Mucosa of rectum (tissue), 2 donors: ENCODE measurements at regions not wholly inside any gene's neighbourhood (a gene's known extent, or its start where the extent isn't known, plus 50 kb on each side); places are given as distances from the start of the nearest gene placed in this dataset.
"Not testable (repeated sequence)": the region's sequence is repeated elsewhere in the genome, so short reads cannot be mapped to it uniquely, and the experiment has no call there.

Experiments used
- H3K27ac ChIP-seq, 2 donors: one replicate each; pipeline ENCODE4 v1.7.0; 2013; ENCODE audit warnings: inconsistent platforms in 2 of 2, low read depth in 2 of 2, low read length in 2 of 2
- H3K27me3 ChIP-seq, 2 donors: one replicate each; pipeline ENCODE4 v1.7.0; 2013; ENCODE audit warnings: low read length in 2 of 2; ENCODE audit not compliant: control insufficient read depth in 2 of 2, insufficient read depth in 2 of 2
- H3K36me3 ChIP-seq, 2 donors: one replicate each; pipeline ENCODE4 v1.7.0; 2013; ENCODE audit warnings: low read length in 2 of 2; ENCODE audit not compliant: control insufficient read depth in 2 of 2, insufficient read depth in 2 of 2
- H3K4me1 ChIP-seq, 2 donors: one replicate each; pipeline ENCODE4 v1.7.0; 2013; ENCODE audit warnings: low read length in 2 of 2, mild to moderate bottlenecking in 1 of 2; ENCODE audit not compliant: control insufficient read depth in 2 of 2, insufficient read depth in 2 of 2
- H3K4me3 ChIP-seq, 2 donors: one replicate each; pipeline ENCODE4 v1.7.0; 2013; ENCODE audit warnings: low read length in 2 of 2
- H3K9ac ChIP-seq, 2 donors: one replicate each; pipeline ENCODE4 v1.7.0; 2013; ENCODE audit warnings: low read length in 2 of 2, low read depth in 1 of 2, mild to moderate bottlenecking in 1 of 2
- H3K9me3 ChIP-seq, 2 donors: one replicate each; pipeline ENCODE4 v1.7.0; 2013; ENCODE audit warnings: low read length in 2 of 2; ENCODE audit not compliant: control insufficient read depth in 2 of 2
- donor health status: healthy.
- donor health status: Normal muscosa, but diverticular disease.

GRCh38 chr3:144774897-144775296, 803.3 kb downstream of the DIPK2A start:
- H3K4me3 ChIP-seq, result no peak overlapping the region
- no peaks in the 10 kb centered on the region for H3K27me3 ChIP-seq
- no peaks in the 10 kb centered on the region for H3K36me3 ChIP-seq
- no peaks in the 10 kb centered on the region for H3K4me1 ChIP-seq
- no peaks in the 10 kb centered on the region for H3K9me3 ChIP-seq
- H3K27ac ChIP-seq, result no peak overlapping the region
- H3K9ac ChIP-seq, result no peak overlapping the region

GRCh38 chr3:144775551-144775950, 803.9 kb downstream of the DIPK2A start:
- Histone ChIP-seq H3K27ac (no peak overlapping the region), H3K4me3 (no peak overlapping the region), H3K9me3 (no peaks in the 10 kb centered on the region), H3K9ac (no peak overlapping the region), H3K4me1 (no peaks in the 10 kb centered on the region), H3K36me3 (no peaks in the 10 kb centered on the region), H3K27me3 (no peaks in the 10 kb centered on the region)

- Histone ChIP-seq H3K9me3 (peaks cover 0 to 3% of the 10 kb centered on the region in 2 donors), H3K27me3 (no peaks in the 10 kb centered on the region), H3K4me3 (no peak overlapping the region), H3K9ac (no peak overlapping the region), H3K4me1 (no peaks in the 10 kb centered on the region), H3K36me3 (no peaks in the 10 kb centered on the region), H3K27ac (no peak overlapping the region)
These were observed 806.3 kb downstream of the DIPK2A start for GRCh38 chr3:144777906-144778305.

GRCh38 chr3:144791034-144791433, 819.4 kb downstream of the DIPK2A start:
- peaks cover 0 to 2% of the 10 kb centered on the region in 2 donors for H3K9me3 ChIP-seq
- no peaks in the 10 kb centered on the region for H3K27me3 ChIP-seq
- no peaks in the 10 kb centered on the region for H3K4me1 ChIP-seq
- no peak overlapping the region for H3K9ac ChIP-seq
- no peak overlapping the region for H3K27ac ChIP-seq
- no peaks in the 10 kb centered on the region for H3K36me3 ChIP-seq
- no peak overlapping the region for H3K4me3 ChIP-seq

- Histone ChIP-seq H3K9ac (no peak overlapping the region), H3K9me3 (no peaks in the 10 kb centered on the region), H3K4me1 (no peaks in the 10 kb centered on the region), H3K27ac (no peak overlapping the region), H3K4me3 (no peak overlapping the region), H3K36me3 (no peaks in the 10 kb centered on the region), H3K27me3 (no peaks in the 10 kb centered on the region)
These were observed 830.3 kb downstream of the DIPK2A start for GRCh38 chr3:144801890-144802289.

- H3K27ac ChIP-seq, result no peak overlapping the region
- H3K9me3 ChIP-seq, result no peaks in the 10 kb centered on the region
- H3K4me1 ChIP-seq, result no peaks in the 10 kb centered on the region
- no peaks in the 10 kb centered on the region for H3K36me3 ChIP-seq
- H3K27me3 ChIP-seq, result no peaks in the 10 kb centered on the region
- H3K4me3 ChIP-seq, result no peak overlapping the region
- H3K9ac ChIP-seq, result no peak overlapping the region
These were observed 837.8 kb downstream of the DIPK2A start for GRCh38 chr3:144809380-144809779.

GRCh38 chr3:144810160-144810559, 838.5 kb downstream of the DIPK2A start:
- no peak overlapping the region for H3K4me3 ChIP-seq
- no peak overlapping the region for H3K27ac ChIP-seq
- no peak overlapping the region for H3K9ac ChIP-seq
- H3K4me1 ChIP-seq, result no peaks in the 10 kb centered on the region
- H3K27me3 ChIP-seq, result no peaks in the 10 kb centered on the region
- H3K36me3 ChIP-seq, result no peaks in the 10 kb centered on the region
- no peaks in the 10 kb centered on the region for H3K9me3 ChIP-seq

GRCh38 chr3:144815655-144816054, 844.0 kb downstream of the DIPK2A start:
- H3K9me3 ChIP-seq, result no peaks in the 10 kb centered on the region
- H3K9ac ChIP-seq, result no peak overlapping the region
- H3K4me3 ChIP-seq, result no peak overlapping the region
- H3K36me3 ChIP-seq, result no peaks in the 10 kb centered on the region
- H3K27ac ChIP-seq, result no peak overlapping the region
- no peaks in the 10 kb centered on the region for H3K4me1 ChIP-seq
- no peaks in the 10 kb centered on the region for H3K27me3 ChIP-seq

GRCh38 chr3:144816323-144816722, 844.7 kb downstream of the DIPK2A start:
- Histone ChIP-seq H3K4me1 (no peaks in the 10 kb centered on the region), H3K27me3 (no peaks in the 10 kb centered on the region), H3K4me3 (no peak overlapping the region), H3K9me3 (no peaks in the 10 kb centered on the region), H3K9ac (no peak overlapping the region), H3K27ac (no peak overlapping the region), H3K36me3 (no peaks in the 10 kb centered on the region)

GRCh38 chr3:144818973-144819372, 847.4 kb downstream of the DIPK2A start:
- Histone ChIP-seq H3K9me3 (no peaks in the 10 kb centered on the region), H3K36me3 (no peaks in the 10 kb centered on the region), H3K4me1 (no peaks in the 10 kb centered on the region), H3K9ac (no peak overlapping the region), H3K4me3 (no peak overlapping the region), H3K27me3 (no peaks in the 10 kb centered on the region), H3K27ac (no peak overlapping the region)

- not testable (repeated sequence) for H3K27ac ChIP-seq, H3K4me1 ChIP-seq, H3K4me3 ChIP-seq, H3K36me3 ChIP-seq, H3K9ac ChIP-seq, H3K27me3 ChIP-seq, H3K9me3 ChIP-seq
These were observed 848.6 kb downstream of the DIPK2A start for GRCh38 chr3:144820232-144820631.
